ENCODE measurements at regions not wholly inside any gene's neighbourhood (a gene's known extent, or its start where the extent isn't known, plus 50 kb on each side); places are given as distances from the start of the nearest gene placed in this dataset.

GRCh38 chr3:147662705-147663104 lies 253.5 kb downstream of the ZIC1 start:
- TF ChIP-seq CTCF (IDR thresholded peaks at IDR 0.05) = no peak
- no peak for TF ChIP-seq POLR2A (IDR thresholded peaks at IDR 0.05)
